Endometrium (tissue), 2 donors: ENCODE measurements at regions not wholly inside any gene's neighbourhood (a gene's known extent, or its start where the extent isn't known, plus 50 kb on each side); places are given as distances from the start of the nearest gene placed in this dataset.
"Not testable (repeated sequence)": the region's sequence is repeated elsewhere in the genome, so short reads cannot be mapped to it uniquely, and the experiment has no call there.

Experiments used
- FAIRE-seq: peaks from 2 replicates; lab custom pipeline; 2012; peaks lifted over from hg19 to GRCh38; lab: Jason Lieb, UNC
- donor health status: control.
- donor health status: control.

DNA sequence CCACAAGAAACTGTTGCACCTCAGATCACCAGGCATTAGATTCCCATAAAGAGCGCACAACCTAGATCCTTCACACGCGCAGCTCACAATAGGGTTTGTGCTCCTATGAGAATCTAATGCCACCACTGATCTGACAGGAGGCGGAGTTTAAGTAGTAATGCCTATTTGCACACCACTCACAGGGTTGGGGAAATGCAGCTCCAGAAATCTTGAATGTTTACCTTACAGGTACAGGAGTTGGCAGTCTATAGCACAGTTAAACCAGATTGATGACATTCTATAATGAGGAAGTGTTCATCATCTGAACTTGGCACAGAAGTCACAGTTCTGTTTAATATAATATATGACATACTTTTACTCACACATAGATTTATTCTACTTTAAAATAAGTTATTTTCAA is 732.2 kb upstream of the ZNF608 start:
- FAIRE-seq = no peak

DNA sequence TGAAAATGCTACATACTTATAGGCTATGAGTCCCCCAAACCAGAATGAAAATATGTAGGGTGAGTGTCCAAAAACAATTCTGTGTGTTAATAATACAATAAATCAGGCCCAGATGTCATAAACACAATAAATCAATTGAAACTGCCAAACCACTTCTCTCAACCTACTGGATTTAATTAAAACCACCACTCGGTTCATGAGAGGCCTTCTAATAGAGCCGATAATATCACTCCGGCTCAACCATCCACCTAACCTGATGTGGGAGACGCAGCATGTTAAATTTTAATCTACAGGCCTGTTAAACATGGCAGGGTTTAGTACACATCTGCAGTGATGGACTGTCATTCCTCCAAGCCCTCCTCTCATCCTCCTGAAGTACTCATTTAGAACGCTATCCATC is 734.5 kb upstream of the ZNF608 start:
- no peak for FAIRE-seq

DNA sequence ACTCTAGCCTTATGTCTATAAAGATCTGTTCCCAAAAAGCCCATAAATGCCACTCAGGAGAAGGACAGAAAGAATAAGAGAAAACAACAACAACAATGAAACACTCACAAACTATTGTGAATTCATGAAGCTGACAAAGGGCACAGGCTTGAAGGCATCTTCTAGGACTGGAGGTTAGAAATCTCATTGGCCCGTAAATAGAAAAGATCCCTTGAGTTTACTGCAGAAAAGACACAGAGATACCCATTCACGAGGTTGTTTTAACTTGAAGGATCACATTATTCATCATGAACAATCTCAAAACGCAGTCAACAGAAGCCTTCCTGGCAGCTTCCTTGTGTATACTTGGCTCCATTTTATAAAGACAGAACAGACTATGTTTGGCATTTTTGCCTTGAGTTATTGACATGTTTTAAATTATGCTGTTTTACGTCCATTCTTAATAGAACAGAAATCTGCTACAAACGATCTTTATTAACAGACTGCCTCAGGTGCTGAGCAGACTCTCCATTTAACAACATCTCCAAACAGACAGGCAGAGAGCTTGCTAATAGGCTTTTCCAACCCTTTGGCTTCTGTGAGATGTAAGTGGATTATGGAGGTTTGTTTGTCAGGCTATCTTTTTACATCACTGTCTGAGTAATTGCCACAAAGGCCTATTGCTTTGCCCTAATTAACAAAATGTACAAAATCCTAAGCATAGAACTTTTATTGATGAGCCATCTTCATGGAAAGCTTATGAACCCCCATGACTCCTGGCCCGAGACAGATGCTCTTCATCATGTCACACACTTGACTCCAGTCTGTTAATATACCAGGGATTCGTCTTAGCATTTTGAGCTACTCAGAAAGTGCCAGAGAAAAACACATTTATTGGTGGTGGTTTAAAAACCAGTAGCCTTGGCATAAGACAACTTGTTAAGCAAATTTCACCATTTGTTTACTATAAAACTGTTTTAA is 735.3 kb upstream of the ZNF608 start:
- FAIRE-seq = no peak

DNA sequence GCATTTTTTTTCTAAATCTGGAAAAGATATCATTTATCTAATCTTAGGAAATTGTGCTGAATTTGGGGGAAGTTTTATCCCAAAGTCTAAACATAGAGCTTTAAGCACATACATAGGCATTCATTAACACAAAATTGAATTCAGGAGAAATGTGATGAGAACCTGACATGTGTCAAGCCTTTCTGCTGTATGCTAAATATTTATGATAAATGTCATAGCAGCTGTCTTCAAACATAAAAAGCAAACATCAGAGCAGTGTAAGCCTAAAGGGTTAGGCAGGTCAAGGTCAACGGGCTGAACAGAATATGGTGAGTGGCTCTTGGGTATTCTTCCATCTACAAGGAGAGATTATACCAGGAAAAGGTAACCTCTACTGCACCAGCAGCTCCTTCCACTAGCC is 737.2 kb upstream of the ZNF608 start:
- FAIRE-seq = no peak

DNA sequence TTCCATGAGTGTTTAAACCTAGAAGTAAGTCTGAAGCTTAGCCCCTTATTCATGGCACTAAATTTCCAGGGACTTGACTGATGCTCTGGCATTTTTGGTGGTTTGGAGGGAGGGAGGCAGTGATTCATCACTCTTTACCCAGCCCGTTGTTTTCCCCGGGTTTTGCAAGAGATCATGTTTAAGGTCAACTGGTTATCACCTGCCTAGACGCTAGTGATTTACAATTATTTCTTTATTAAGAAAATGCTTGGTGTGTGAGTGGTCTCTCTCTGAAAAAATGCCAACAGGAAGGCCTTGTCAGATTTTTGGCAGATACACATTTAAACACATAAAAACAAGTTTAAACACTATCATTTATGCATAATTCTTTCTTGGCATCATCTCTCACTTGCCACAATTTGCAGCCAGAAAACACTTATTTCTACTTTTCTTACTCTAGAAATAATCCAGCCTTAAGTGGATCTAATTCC is 737.9 kb upstream of the ZNF608 start:
- FAIRE-seq = peak; percentile 4

DNA sequence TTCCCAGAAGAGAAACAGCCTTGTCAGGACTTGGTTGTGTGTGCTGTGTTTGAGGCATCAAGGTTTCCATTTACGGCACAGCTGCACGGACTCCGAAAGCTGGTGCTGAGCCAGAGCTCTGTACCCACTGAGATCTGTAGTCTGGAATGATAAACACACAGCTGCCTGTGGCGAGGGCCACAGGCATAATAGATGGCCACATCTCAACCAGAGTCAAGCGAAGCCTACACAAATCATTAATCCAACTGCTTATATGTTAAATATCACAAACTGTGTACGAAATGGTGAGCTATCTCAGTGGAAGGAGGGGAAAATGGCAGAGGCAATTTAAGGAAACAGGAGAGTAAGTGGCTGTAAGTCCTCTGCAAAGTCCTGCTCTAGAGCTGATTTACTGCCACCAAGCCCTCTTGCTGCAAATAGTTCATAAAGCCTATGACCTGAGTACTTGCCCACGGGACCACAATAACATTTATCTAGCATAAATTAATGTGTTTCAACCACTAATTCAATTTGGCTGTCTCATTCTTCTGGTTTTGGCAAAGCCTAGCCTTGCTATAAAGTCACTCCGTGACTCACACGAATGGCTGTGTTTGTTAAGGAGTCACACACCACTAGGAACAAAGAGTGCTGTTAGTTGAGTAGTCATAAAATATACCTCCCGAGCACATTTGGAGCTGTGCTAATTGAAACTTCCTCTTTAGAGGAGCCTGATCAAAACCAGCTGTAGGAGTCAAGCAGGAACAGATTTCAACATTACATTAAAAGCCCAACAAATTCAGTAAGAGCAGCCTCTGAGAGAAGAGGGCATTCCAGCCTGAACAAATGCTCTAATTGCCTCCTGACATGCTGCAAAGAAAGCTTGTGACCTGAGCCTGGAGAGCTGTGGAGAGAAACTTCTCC is 738.6 kb upstream of the ZNF608 start:
- peak; percentile 100 for FAIRE-seq

DNA sequence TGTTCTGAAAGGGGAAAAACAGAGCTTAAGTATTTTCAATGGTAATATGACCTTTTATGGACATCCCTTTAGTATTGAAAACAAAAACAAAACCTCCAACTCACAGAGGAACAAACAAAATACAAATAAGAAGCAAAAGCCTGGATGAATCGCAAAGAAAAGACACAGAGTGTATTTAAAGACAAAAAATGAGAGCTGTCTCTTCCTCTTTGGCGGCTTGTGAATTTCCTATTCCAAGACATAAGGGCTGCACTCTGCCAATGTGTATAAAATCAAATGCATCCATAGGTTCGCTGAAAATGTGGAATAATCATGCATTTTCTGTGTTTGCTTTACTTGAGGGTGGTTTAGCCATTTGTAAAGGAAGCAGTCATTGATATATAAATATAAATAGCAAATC is 739.3 kb upstream of the ZNF608 start:
- FAIRE-seq = no peak

DNA sequence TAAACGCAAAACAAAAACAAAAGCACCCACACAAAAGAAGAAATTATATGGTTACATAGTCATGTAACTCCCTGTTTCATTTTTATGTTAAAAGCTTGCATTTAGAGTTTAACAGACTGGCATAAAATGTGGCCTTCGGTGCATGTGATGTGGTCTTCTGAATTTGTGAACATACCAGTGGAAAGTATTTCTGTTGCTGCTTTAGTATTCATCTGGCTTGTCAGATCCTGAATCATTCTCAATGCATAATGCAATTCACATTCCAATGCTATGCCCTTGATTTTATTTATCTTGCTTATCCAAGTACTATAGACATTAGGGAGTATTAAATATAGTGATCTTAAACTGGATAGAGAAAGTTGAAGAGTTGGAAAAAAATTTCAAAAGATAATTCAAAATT is 740.2 kb upstream of the ZNF608 start:
- FAIRE-seq = peak; percentile 86

DNA sequence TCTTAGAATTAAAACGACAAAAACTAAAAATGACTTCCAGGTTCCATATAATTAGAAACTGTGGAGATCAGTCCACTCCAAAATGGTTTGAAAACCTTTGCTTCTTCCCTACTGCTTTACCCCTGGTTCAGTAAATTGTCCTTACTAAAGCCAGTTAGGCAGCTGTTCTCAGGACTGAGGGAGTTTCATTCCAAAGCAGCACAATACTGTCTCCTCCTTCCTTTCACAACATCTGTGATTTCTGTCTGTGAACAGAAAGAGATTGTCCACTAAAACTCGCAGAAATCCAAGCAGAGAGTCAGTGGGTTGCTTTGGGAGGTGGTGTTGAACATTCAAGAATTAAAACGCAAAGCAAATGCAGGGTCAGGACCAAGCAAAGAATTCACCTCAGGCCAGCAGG is 740.8 kb upstream of the ZNF608 start:
- FAIRE-seq = no peak

DNA sequence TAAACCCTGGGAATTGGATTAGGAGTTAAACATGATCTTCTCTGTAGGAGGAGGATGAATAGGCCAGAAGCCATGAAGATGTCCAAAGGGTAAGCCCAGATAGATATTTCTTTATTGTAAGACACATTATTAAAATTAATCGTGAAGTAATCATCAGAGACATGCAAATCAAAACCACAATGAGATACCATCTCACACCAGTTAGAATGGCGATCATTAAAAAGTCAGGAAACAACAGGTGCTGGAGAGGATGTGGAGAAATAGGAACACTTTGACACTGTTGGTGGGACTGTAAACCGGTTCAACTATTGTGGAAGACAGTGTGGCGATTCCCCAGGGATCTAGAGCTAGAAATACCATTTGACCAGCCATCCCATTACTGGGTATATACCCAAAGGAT is 741.2 kb upstream of the ZNF608 start:
- FAIRE-seq = not testable (repeated sequence)

DNA sequence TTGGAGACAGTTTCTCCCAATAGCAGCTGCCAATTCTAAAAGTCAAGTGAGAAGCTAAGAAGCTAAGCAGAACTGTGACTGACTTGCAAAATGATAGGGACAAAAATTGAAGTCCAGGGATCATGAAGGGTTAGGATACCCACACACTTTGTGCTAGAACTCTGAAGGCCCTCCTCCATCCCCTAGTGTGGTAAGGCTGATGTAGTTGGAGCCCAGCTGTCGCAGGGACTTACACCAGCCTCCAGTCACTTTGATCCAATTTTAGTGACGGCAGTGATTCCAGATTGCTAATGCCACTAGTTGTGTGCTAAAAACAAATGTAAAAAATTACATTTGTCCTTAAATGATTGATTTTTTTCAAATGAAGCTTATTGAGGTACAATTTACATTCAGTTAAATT is 742.7 kb upstream of the ZNF608 start:
- FAIRE-seq = no peak

DNA sequence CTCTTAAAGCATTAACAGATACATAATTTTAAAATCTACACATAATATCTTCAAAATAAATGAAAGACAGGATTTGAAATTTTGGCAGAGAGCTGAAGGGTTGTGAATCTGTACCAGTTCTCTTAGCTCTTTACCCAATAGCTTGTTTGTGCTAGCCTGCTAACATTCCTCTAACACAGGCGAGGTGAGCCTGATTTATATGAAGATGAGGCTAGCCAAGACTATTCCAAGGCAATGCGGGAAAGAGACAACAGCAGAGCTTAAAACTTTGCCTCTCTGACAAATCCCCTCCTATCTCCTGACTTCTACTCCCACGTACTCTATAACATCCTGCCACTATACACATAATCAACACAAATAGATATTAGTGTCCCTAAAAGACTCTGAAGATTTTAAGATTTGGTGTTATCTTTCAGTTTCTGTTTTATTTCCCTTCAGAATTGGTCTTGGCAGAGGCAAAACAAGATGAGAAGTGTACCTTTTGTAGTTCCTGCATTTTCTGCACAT is 745.6 kb upstream of the ZNF608 start:
- FAIRE-seq = no peak

DNA sequence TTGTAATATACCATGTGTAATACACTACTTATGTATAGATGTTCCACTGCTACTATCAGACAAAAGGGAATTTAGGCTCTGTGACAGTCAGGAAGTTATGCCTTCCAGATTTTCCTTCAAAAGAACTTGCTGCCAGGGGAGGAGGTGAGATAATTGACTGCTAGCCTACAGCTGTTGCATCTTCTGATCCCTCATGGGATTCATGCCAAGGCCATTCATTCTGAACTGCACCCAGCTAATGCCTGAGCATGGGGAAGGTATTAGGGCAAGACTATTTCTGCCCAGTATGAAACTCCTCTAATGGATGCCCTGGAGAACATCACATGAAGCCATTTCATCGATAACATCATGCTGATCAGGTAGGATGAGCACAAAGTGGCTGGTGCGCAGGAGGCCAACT is 746.5 kb upstream of the ZNF608 start:
- no peak for FAIRE-seq

DNA sequence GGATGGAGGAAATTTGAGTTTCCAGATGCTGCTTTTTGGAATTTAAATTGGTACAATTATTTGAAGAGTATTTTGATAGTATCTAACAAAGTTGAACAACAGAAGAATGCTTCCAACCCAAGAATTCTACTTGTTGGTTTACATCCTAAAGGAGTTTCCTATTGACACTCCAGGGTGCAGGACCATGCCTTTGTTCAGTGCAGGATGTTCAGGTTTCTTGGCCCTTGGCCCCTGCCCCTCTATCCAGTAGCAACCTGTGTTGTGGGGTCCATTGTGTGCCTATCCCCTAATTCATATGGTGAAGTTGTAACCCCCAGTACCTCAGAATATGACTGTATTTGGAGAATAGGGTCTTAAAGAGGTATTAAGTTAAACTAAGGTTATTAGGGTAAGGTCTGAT is 750.0 kb upstream of the ZNF608 start:
- FAIRE-seq = no peak

DNA sequence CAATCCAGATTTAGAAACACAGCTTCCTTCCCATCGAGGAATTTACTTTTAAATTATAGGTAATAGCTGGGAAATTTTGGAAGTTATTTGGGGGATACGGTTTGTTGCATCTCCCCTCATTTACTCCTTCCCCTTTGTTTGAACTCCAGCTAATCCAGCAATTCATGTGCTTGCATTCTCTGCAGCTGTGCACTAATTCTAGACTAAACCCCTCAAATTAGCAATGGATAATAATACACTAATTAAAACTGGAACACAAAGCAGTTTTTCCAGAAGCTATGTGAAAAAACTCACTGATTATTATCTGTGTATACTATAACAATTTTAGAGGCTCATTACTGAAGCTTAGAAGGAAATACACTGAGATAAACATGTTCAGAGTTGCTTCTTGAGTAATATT is 751.2 kb upstream of the ZNF608 start:
- FAIRE-seq = no peak

DNA sequence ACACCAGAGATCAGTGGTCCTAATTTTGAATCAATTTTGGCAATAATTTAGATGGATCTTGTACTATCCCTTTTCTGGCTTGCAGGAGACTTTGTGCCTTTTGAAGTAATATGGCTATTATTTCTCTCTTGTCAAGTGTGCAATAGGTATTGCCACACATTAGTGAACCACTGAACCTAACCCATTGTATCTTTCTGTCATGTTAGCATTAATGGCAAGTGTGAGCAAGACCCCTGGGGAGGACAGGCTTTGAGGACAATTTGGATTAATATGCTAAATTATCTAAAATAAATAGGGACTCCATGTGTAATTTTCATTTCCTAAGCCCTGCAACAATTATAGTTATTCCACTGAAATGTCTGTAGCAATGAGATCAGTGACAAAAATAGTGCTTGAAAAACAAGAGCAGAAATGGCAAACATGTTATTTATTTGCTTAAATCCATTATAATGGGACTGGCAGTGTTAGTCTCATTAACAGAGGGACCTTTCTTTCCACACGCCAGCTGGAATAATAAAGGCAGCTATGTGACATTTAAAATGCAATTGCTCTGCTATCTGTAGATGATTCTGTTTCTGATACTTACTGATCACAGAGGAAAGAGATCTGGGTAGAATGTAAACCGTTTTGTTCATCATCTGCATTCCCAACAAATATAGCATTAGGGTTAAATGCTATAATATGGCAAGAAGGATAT is 753.3 kb upstream of the ZNF608 start:
- FAIRE-seq = no peak

DNA sequence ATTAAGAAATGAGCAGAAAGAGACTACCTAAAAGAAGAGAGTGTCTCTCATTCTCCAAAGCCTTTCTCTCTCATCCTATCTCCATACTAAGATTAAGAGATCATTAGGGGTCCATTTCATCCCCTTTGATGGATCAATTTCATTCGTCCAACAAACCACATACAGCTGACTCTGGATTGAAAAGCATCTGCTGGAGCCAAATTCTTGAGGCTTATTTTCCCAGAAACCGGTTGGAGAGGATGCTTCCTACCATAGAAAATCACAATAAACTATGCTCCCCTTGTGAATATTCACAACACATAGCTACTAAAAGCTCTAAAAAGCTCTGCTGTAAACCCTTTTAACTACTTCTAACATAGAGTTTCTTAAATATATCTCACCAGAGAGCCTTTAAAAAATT is 755.0 kb upstream of the ZNF608 start:
- FAIRE-seq = no peak

DNA sequence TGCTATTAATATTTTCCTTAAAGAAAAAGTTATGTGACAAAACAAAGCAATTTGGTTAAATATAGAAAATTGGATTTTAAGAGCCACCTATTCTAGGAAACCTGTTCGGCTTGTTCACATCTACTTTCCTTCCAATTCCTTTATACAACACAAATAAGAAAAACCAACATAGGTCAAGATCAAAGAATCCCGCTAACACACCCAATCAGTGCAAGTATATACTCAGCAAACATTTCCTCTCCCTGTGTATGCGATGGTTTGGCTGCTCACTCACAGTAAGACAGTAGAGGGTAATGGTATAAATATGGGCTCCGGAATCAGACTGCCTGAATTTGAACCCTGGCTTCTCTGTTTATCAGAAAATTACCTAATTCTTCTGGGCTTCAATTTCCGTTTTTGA is 757.5 kb upstream of the ZNF608 start:
- FAIRE-seq = no peak

DNA sequence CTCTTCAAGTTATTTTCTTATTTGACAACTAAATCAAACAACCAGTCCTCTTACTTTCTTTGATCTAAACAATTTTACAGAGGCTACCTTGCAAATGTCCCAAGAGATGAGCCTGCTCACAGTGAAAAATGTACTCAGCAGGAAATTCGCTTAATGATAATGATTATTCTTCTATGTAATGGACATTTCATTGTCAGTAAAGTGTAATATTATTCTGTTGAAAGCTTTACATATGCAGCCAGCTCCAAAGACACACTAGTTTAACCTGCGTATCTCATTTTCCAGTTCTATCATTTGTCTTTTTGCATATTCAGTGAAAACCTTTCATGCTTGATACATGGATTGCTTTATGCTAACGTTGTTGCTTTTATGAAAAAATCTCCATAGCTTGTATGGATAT is 758.7 kb upstream of the ZNF608 start:
- no peak for FAIRE-seq

DNA sequence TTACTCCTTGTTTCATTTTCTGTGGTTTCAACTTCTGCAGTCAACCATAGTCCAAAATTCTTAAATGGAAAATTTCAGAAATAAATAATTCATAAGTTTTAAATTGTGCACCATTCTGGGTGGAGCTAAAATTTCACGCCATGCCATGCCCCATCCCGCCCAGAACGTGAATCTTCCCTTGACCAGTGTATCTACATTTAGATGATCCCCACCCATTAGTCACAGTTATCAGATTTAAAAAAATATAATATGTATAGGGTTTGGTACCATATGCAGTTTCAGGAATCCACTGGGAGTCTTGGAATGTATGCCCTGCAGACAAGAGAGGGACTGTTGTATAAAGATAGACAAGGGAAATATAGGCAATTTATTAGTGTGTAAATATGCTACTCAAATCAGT is 759.7 kb upstream of the ZNF608 start:
- no peak for FAIRE-seq

DNA sequence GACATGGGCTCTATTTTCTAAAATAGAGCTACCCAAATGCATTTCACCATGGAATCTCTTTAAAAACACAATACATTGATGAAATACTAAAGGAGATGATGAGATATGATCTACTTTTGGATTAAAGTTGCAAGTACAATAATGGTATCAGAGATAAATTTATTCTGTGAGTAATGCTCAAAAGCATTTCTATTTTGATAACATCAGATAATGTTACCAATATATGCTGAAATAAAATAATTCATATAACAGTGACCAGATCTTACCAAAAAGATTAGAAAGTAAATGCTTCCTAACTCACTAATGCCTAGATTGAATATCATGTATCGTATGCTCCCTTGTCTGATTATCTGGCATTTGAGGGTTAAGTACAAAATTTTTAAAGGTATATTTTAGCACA is 761.8 kb upstream of the ZNF608 start:
- FAIRE-seq = no peak

DNA sequence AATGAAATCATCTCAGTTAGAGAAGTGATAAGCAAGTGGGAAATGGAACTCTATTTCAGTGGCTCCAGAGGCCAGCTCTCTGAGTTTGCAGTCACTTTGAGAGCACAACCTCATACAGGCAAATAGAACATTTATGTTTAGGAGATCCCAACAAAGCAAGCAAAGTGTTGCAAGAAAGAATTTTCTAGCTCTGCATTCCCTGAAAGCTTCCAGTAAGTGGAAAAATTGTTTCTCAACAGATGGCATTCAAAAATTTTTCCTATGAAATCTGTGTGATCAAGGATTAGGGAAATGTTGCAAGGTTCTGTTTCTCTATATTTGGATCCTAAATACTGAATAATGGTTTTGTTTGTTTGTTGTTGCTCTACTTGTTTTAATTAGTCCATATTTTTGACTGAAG is 764.2 kb upstream of the ZNF608 start:
- no peak for FAIRE-seq
